Neural progenitor cell (in vitro differentiated cells): ENCODE measurements at regions not wholly inside any gene's neighbourhood (a gene's known extent, or its start where the extent isn't known, plus 50 kb on each side); places are given as distances from the start of the nearest gene placed in this dataset.

Experiments used
- EZH2phosphoT487 ChIP-seq: fragments of 200-600 bp; sonication (generic); IDR thresholded peaks from 2 replicates; pipeline ENCODE4 v1.6.1; 2017; ENCODE audit warnings: antibody characterized with exemption
- TF ChIP-seq, protein P1 (sequence below): fragments of 200-600 bp; sonication (generic); IDR thresholded peaks from 2 replicates; pipeline ENCODE4 v1.5.1; 2017; ENCODE audit warnings: antibody characterized with exemption, mild to moderate bottlenecking

DNA sequence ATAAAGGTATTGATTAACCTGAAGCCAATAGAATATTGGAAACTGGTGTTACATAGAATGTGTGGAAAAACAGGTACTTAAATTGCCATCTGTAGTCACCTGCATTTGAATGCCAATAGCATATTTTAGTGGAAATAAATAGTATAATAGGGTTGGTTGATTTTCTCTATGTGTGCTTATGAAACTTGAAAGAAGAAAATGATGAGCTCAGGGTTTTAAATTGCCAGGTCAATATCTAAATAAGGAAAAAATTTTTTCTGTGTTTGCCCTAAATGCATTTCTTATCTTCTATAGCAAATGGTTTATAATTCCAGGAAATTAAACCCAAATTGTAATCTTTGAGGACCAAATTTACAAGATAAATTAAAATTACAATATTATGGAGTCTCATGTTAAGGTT lies 626.6 kb downstream of the CDH8 start:
- TF ChIP-seq, protein P1, sequence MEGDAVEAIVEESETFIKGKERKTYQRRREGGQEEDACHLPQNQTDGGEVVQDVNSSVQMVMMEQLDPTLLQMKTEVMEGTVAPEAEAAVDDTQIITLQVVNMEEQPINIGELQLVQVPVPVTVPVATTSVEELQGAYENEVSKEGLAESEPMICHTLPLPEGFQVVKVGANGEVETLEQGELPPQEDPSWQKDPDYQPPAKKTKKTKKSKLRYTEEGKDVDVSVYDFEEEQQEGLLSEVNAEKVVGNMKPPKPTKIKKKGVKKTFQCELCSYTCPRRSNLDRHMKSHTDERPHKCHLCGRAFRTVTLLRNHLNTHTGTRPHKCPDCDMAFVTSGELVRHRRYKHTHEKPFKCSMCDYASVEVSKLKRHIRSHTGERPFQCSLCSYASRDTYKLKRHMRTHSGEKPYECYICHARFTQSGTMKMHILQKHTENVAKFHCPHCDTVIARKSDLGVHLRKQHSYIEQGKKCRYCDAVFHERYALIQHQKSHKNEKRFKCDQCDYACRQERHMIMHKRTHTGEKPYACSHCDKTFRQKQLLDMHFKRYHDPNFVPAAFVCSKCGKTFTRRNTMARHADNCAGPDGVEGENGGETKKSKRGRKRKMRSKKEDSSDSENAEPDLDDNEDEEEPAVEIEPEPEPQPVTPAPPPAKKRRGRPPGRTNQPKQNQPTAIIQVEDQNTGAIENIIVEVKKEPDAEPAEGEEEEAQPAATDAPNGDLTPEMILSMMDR, result no peak
- no peak for TF ChIP-seq EZH2phosphoT487
